ENCODE measurements at regions not wholly inside any gene's neighbourhood (a gene's known extent, or its start where the extent isn't known, plus 50 kb on each side); places are given as distances from the start of the nearest gene placed in this dataset.

GRCh38 chr12:5374713-5375112 lies 57.2 kb upstream of the NTF3 start:
- intact Hi-C loops (cut with DNase I; ENCODE audit: low total_unique reads): no loop called here
- DNase-seq: no peak
- Histone ChIP-seq H3K27ac (no peak overlapping the region), H3K36me3 (no peaks in the 10 kb centered on the region), H3K4me1 (no peaks in the 10 kb centered on the region), H3K4me3 (no peak overlapping the region), H3K9me3 (no peaks in the 10 kb centered on the region), H3K27me3 (no peaks in the 10 kb centered on the region)
- no peak for TF ChIP-seq POLR2A (IDR thresholded peaks at IDR 0.05)
- no peak for TF ChIP-seq CTCF (IDR thresholded peaks at IDR 0.05)

- Histone ChIP-seq H3K27me3 (no peaks in the 10 kb centered on the region), H3K9me3 (no peaks in the 10 kb centered on the region), H3K36me3 (no peaks in the 10 kb centered on the region), H3K4me1 (no peaks in the 10 kb centered on the region), H3K4me3 (no peak overlapping the region), H3K27ac (no peak overlapping the region)
- TF ChIP-seq POLR2A (IDR thresholded peaks at IDR 0.05) (no peak), CTCF (IDR thresholded peaks at IDR 0.05) (no peak)
- DNase-seq: no peak
- intact Hi-C loops (cut with DNase I; ENCODE audit: low total_unique reads): no loop called here
These were observed 56.2 kb upstream of the NTF3 start for GRCh38 chr12:5375547-5376295.

- H3K36me3 ChIP-seq: no peaks in the 10 kb centered on the region
- H3K9me3 ChIP-seq: no peaks in the 10 kb centered on the region
- H3K4me3 ChIP-seq: no peak overlapping the region
- no peaks in the 10 kb centered on the region for H3K4me1 ChIP-seq
- H3K27me3 ChIP-seq: no peaks in the 10 kb centered on the region
- no peak for DNase-seq
- H3K27ac ChIP-seq: no peak overlapping the region
- no peak for TF ChIP-seq POLR2A (IDR thresholded peaks at IDR 0.05)
- no peak for TF ChIP-seq CTCF (IDR thresholded peaks at IDR 0.05)
- intact Hi-C loops (cut with DNase I; ENCODE audit: low total_unique reads): no loop called here
These were observed 55.2 kb upstream of the NTF3 start for GRCh38 chr12:5376591-5377207.

GRCh38 chr12:5377997-5378592 lies 53.8 kb upstream of the NTF3 start:
- no peak overlapping the region for H3K27ac ChIP-seq
- intact Hi-C loops (cut with DNase I; ENCODE audit: low total_unique reads): no loop called here
- H3K4me1 ChIP-seq: no peaks in the 10 kb centered on the region
- H3K27me3 ChIP-seq: no peaks in the 10 kb centered on the region
- H3K9me3 ChIP-seq: no peaks in the 10 kb centered on the region
- no peaks in the 10 kb centered on the region for H3K36me3 ChIP-seq
- no peak for TF ChIP-seq POLR2A (IDR thresholded peaks at IDR 0.05)
- TF ChIP-seq CTCF (IDR thresholded peaks at IDR 0.05): no peak
- DNase-seq: peak; percentile 41 to 65
- no peak overlapping the region for H3K4me3 ChIP-seq
